B cell (primary cell): ENCODE measurements at regions not wholly inside any gene's neighbourhood (a gene's known extent, or its start where the extent isn't known, plus 50 kb on each side); places are given as distances from the start of the nearest gene placed in this dataset.

ENCODE experiments used
- ATAC-seq: fragments of 200-7000 bp; cut with Tn5 transposase; one replicate; pipeline ENCODE4 v1.10.0; 2021; ENCODE audit warnings: low read depth, mild to moderate bottlenecking, moderate number of reproducible peaks, moderate library complexity
- CTCF ChIA-PET: fragments of 350-600 bp; sonication (Branson Sonifier 250); formaldehyde crosslinking; loops from one replicate; lab custom pipeline; 2021; ENCODE audit warnings: antibody characterized with exemption, inconsistent platforms; lab: Charles Lee
- POLR2A ChIA-PET: fragments of 350-600 bp; sonication (Branson Sonifier 250); formaldehyde crosslinking; loops from one replicate; lab custom pipeline; 2021; ENCODE audit warnings: antibody characterized with exemption; lab: Charles Lee
- DNase-seq: peaks from one replicate; pipeline ENCODE4 v3.0.0; 2013
- H2AFZ ChIP-seq: 2 replicates; pipeline ENCODE4 v1.6.1; 2012; ENCODE audit warnings: mild to moderate bottlenecking, low read depth, low read length; ENCODE audit not compliant: insufficient read depth, poor library complexity, severe bottlenecking
- H3K27ac ChIP-seq, 2 donors: 1 replicate in 1 of 2; 2 replicates in 1 of 2; pipeline ENCODE4 v1.5.1; 2012 to 2013; ENCODE audit warnings: low read length in 2 of 2, mild to moderate bottlenecking in 2 of 2, moderate library complexity in 1 of 2
- H3K27me3 ChIP-seq, 4 experiments: fragments of 200-600 bp in 1 of 4; sonication (generic) in 1 of 4; replicated peaks in 1 of 4; 1 replicate in 2 of 4; 2 replicates in 2 of 4; pipeline versions ENCODE4 v1.6.1 to v1.7.0; 2013 to 2016; ENCODE audit warnings: low read length in 3 of 4, mild to moderate bottlenecking in 2 of 4, mixed read lengths in 1 of 4, moderate library complexity in 1 of 4; ENCODE audit not compliant: insufficient read depth in 4 of 4, control insufficient read depth in 3 of 4; ENCODE audit errors: control extremely low read depth in 1 of 4
- H3K36me3 ChIP-seq, 2 experiments: replicated peaks in 1 of 2; 1 replicate in 1 of 2; 2 replicates in 1 of 2; pipeline versions ENCODE4 v1.6.1 to v1.7.1; 2013; ENCODE audit warnings: low read length in 1 of 2; ENCODE audit not compliant: insufficient read depth in 2 of 2, control insufficient read depth in 1 of 2; ENCODE audit errors: control extremely low read depth in 1 of 2, extremely low read depth in 1 of 2
- H3K4me1 ChIP-seq, 2 donors: fragments of 200-600 bp in 1 of 2; sonication (generic) in 1 of 2; 1 replicate in 1 of 2; 2 replicates in 1 of 2; pipeline versions ENCODE4 v1.5.1 to v1.6.1; 2013 to 2017; ENCODE audit warnings: low read length in 2 of 2; ENCODE audit not compliant: control insufficient read depth in 2 of 2, insufficient read depth in 2 of 2
- H3K4me2 ChIP-seq: replicated peaks from 2 replicates; pipeline ENCODE3; 2012; ENCODE audit warnings: mild to moderate bottlenecking, low read depth, low read length; ENCODE audit not compliant: poor library complexity, severe bottlenecking
- H3K4me3 ChIP-seq, 5 experiments: fragments of 200-600 bp in 1 of 5; sonication (generic) in 1 of 5; 1 replicate in 3 of 5; 2 replicates in 2 of 5; pipeline versions ENCODE4 v1.5.1 to v1.7.0; 2011 to 2016; ENCODE audit warnings: low read length in 4 of 5, mild to moderate bottlenecking in 4 of 5, low read depth in 2 of 5, control low read depth in 1 of 5, moderate library complexity in 1 of 5; ENCODE audit not compliant: insufficient read depth in 1 of 5; ENCODE audit errors: control extremely low read depth in 1 of 5, extremely low read depth in 1 of 5
- H3K79me2 ChIP-seq: fragments of 200-600 bp; sonication (generic); one replicate; pipeline ENCODE4 v1.6.0; 2016; ENCODE audit warnings: low read length; ENCODE audit not compliant: control insufficient read depth, insufficient read depth
- H3K9ac ChIP-seq: fragments of 200-600 bp; sonication (generic); 2 replicates; pipeline ENCODE4 v1.6.1; 2017; ENCODE audit warnings: mild to moderate bottlenecking, low read length, moderate library complexity
- H3K9me3 ChIP-seq, 3 donors: one replicate each; pipeline versions ENCODE4 v1.6.1 to v1.7.1; 2013; ENCODE audit warnings: low read length in 2 of 3; ENCODE audit not compliant: control insufficient read depth in 2 of 3, insufficient read depth in 1 of 3; ENCODE audit errors: control extremely low read depth in 1 of 3
- H4K20me1 ChIP-seq: 2 replicates; pipeline ENCODE4 v1.6.0; 2012; ENCODE audit warnings: mild to moderate bottlenecking, low read length; ENCODE audit not compliant: insufficient read depth, control insufficient read depth, poor library complexity, severe bottlenecking
- H3K27ac Mint-ChIP-seq: one replicate; pipeline ENCODE4 v1.8.0; 2021; ENCODE audit warnings: mixed read lengths
- H3K27me3 Mint-ChIP-seq: one replicate; pipeline ENCODE4 v1.8.0; 2021; ENCODE audit warnings: mixed read lengths
- H3K4me1 Mint-ChIP-seq: one replicate; pipeline ENCODE4 v1.8.0; 2021; ENCODE audit warnings: mixed read lengths
- H3K4me3 Mint-ChIP-seq: one replicate; pipeline ENCODE4 v1.8.0; 2021; ENCODE audit warnings: mixed read lengths
- H3K9me3 Mint-ChIP-seq: one replicate; pipeline ENCODE4 v1.8.0; 2022; ENCODE audit warnings: mixed read lengths; ENCODE audit not compliant: insufficient read depth
- CTCF ChIP-seq: fragments of 200-600 bp; IDR thresholded peaks from one replicate; pipeline ENCODE4 v1.8.0; 2022; ENCODE audit warnings: antibody characterized with exemption, mild to moderate bottlenecking
- EZH2 ChIP-seq: IDR thresholded peaks from 2 replicates; pipeline ENCODE4 v1.6.1; 2012; ENCODE audit warnings: borderline replicate concordance, low read depth, mild to moderate bottlenecking, moderate library complexity, low read length; ENCODE audit not compliant: insufficient read depth, poor library complexity, severe bottlenecking
- WGBS: methylation state at CpG from one replicate; pipeline ENCODE4 v1.1.5; 2013; ENCODE audit warnings: missing lambda C conversion rate; ENCODE audit not compliant: insufficient coverage; 5-methylcytosine and 5-hydroxymethylcytosine counted together
- intact Hi-C: fragments of 100-400 bp; cut with micrococcal nuclease; formaldehyde crosslinking; loops from one replicate; pipeline ENCODE4 v1.10.0; 2022

DNA sequence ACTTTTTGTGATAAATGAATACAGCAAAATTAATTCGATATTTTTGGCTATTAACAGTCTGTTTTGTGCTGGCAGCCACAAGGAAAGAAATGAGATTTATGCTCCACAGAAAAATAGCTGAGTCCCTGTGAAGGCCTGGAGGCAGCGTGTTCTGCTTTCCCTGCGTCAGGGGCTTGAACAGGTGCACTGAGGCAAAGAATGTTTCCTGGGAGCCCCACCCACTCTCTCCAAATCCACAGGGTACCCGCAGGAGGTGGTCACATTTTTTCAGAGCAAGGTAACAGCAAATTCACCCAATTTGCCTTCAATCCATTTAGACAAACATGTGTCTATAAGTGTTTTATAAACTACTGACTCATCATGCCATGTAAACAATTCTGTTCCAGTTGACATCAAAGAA lies 308.1 kb downstream of the TCERG1L start:
- no peaks in the 10 kb centered on the region for H3K79me2 ChIP-seq
- WGBS = 100% methylated on average over 2 of the region's 4 CpGs
- no peak overlapping the region for H3K4me3 ChIP-seq
- H3K27me3 ChIP-seq = no peaks in the 10 kb centered on the region
- H3K4me1 ChIP-seq = no peaks in the 10 kb centered on the region
- Mint-ChIP-seq H3K4me3 (no peak overlapping the region), H3K27me3 (no peaks in the 10 kb centered on the region), H3K9me3 (no peaks in the 10 kb centered on the region), H3K27ac (no peak overlapping the region), H3K4me1 (no peaks in the 10 kb centered on the region)
- peaks cover 0 to 20% (median 0%) of the 10 kb centered on the region in 3 donors for H3K9me3 ChIP-seq
- no peak overlapping the region for H3K27ac ChIP-seq
- H3K36me3 ChIP-seq = no peaks in the 10 kb centered on the region
- ChIA-PET POLR2A (no interaction called here), CTCF (no interaction called here)
- ATAC-seq (no peak), DNase-seq (no peak)
- H2AFZ ChIP-seq = no peak overlapping the region
- TF ChIP-seq CTCF = no peak
- no peak overlapping the region for H3K9ac ChIP-seq
- intact Hi-C loops = no loop called here
- H4K20me1 ChIP-seq = no peaks in the 10 kb centered on the region
- no peak overlapping the region for H3K4me2 ChIP-seq

GRCh38 chr10:131004276-131004675 lies 307.2 kb downstream of the TCERG1L start:
- no peak for ATAC-seq
- no peak overlapping the region for H3K4me3 Mint-ChIP-seq
- no peak overlapping the region for H3K9ac ChIP-seq
- CTCF ChIA-PET = no interaction called here
- no peak overlapping the region for H3K4me2 ChIP-seq
- no peak for DNase-seq
- no peaks in the 10 kb centered on the region for H3K4me1 Mint-ChIP-seq
- 100% methylated on average over 1 of the region's 2 CpGs for WGBS
- H3K27me3 Mint-ChIP-seq = no peaks in the 10 kb centered on the region
- no peaks in the 10 kb centered on the region for H3K79me2 ChIP-seq
- no peaks in the 10 kb centered on the region for H3K9me3 Mint-ChIP-seq
- peaks cover 0 to 18% (median 0%) of the 10 kb centered on the region in 3 donors for H3K9me3 ChIP-seq
- intact Hi-C loops = no loop called here
- TF ChIP-seq EZH2 (no peak), CTCF (no peak)
- no peak overlapping the region for H3K4me3 ChIP-seq
- no peaks in the 10 kb centered on the region for H3K4me1 ChIP-seq
- no peak overlapping the region for H3K27ac ChIP-seq
- H3K27me3 ChIP-seq = no peaks in the 10 kb centered on the region
- H4K20me1 ChIP-seq = no peaks in the 10 kb centered on the region
- POLR2A ChIA-PET = no interaction called here
- H3K36me3 ChIP-seq = no peaks in the 10 kb centered on the region
- no peak overlapping the region for H3K27ac Mint-ChIP-seq
- no peak overlapping the region for H2AFZ ChIP-seq
